GM18508 (cell line): ENCODE measurements at regions not wholly inside any gene's neighbourhood (a gene's known extent, or its start where the extent isn't known, plus 50 kb on each side); places are given as distances from the start of the nearest gene placed in this dataset.
"Not testable (repeated sequence)": the region's sequence is repeated elsewhere in the genome, so short reads cannot be mapped to it uniquely, and the experiment has no call there.

ENCODE experiments used
- ATAC-seq: cut with Tn5 transposase; IDR thresholded peaks from one replicate; pipeline ENCODE4 v1.9.1; 2021; ENCODE audit warnings: moderate number of reproducible peaks; ENCODE audit not compliant: insufficient read depth, unreplicated experiment

DNA sequence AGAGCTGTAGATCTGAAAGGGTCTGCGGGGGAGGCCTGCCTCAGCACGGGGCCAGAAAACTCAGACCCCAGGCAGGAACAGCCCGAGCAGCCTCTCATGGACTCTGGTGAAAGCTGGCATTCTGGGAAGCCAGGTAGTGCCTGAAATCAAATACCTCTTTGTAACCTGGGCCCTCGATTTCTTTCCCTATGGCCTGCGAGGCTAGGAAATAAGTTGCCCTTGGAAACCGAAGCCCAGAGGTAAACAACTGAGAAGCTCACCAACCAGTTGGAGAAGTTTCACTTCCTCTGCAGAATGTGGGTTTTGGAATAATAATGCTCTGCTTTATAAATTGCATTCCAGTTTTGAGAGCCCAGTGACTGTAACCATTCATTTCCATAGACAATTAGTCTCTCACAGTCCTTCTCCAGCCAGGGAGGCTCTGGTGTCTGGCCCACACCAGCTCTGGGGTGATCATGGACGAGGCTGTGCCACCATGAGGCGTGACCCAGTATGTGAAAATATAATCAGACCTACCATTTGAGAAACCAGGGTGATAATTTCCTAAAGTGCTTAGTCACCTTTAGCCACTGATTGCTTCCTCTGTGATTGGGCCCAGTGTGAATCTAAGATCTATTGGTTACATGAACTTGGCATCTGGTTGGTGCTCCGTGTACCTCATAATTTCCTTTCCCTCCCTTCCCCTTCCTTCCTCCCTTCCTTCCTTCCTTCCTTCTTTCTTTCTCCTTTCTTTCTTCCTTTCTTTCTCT, 133.1 kb upstream of the PELI1 start:
- ATAC-seq: no peak

DNA sequence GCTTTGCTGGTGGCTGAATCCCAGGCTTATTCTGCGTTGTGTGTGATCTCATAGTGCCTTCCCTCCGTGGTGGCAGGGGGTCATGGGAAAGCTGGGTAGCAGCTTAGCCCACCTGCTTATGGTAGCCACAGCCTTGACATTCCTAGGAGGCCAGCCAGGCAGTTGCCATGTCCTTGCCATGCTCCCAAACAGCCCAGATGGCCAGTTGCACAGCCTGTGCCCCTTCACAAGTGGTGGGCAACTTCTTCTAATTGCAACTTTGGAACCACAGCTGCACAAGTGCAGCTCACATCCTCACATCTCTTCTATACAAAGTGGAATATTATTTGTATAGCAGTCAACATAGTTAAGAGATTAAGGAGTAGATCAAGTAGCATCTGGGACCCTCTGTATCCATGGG, 136.6 kb upstream of the PELI1 start:
- not testable (repeated sequence) for ATAC-seq

DNA sequence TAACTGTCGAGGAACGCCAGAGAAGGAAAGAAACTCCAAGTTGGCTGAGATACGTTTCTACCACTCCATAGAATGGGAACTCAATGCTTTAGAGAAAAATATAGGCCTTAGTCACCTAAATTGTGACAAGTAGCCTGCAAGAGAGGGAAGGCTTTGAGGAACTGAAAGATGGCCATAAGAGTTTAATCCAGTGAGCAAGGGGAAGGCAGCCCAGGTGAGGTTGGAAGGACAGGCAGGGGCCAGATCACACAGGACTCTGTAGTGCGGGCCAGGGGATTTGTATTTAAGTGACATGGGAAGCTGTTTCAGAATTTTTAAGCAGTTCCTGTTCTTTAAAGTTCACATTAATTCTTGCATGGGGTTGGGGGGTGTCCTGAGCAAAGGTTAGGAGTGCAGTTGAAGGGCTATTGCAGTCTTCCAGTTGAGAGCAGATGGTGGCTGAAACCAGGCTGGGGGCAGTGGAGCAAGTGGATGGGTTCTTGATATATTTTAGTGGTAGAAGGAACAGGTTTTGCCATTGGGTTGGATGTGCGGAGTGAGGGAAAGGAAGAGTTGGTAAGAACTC, 138.9 kb upstream of the PELI1 start:
- ATAC-seq: no peak

DNA sequence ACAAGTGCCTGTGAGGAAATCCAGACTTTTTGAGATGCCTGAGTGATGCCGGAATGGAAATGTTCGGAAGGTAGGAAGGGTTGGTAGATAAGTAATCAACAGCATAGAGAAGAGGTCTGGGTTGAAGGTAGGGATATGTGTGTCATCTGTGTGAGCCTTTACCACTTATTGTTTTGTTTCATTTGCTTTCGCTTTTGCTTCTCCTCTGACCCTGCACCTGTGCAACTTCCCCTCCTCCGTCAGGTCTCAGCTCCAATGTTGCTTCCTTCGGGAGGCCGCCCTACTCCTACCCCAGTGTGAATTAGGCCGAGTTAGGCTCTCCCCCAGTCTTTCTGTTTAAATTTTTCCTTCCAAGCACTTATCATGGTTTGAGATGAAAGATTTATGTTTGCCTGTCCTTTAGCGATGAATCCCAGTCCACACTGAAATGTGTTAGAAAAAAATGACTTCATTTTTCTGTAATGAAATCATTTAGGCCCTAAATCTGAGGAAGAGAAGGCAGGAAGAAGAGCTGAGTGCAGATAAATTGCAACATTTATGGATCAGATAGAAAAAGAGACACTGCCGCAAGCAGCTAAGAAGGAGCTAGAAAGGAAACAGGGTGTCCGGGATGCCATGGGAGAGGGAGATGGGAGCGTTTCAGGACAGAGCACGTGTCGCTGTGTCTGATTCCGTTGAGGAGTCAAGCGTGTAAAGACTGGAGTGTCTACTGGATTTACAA, 139.6 kb upstream of the PELI1 start:
- ATAC-seq: no peak

DNA sequence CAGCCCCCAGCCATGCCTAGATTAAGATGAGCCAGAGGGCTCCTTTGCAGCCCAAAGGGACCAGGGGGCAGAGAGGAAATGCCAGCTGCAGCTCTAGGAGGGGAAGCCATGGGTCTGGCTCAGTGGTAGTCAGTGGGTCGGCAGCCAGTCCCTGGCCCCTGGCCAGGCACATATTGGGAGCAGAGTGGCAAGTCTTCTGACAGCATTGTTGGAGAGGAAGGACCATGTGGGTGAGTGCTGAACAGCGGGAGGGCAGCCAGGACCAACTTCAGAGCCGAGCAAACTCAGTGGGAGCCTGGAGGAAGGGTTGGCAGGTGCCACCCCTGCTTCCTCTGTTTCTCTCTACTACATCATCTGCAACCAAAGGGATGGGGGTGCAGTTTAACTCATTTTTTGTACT, 140.5 kb upstream of the PELI1 start:
- no peak for ATAC-seq

DNA sequence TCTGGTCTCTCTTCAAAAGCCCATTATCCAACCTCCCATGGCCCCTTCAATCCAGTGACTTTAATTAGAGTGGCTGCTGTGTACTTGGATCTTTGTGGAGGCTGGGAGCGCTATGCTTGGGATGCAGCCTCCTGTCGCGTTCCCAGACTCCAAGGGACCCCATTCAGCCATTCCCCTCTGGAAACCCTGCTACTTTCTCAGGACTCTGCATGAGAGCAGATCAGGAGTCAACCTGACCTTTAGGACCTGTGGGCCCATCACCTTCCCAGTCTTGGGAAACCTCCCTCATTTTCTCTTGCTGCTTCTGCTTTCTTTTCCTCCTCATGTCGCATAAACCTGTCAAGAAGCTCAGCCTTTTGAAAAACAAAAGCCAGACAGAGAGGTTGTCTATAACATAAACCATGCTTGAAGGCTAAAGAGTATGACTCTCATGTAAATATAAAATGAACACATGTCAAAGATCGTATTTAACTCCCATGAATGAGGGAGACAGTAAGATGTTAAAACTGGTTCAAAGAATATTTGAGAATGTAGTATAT, 143.1 kb upstream of the PELI1 start:
- ATAC-seq: no peak

DNA sequence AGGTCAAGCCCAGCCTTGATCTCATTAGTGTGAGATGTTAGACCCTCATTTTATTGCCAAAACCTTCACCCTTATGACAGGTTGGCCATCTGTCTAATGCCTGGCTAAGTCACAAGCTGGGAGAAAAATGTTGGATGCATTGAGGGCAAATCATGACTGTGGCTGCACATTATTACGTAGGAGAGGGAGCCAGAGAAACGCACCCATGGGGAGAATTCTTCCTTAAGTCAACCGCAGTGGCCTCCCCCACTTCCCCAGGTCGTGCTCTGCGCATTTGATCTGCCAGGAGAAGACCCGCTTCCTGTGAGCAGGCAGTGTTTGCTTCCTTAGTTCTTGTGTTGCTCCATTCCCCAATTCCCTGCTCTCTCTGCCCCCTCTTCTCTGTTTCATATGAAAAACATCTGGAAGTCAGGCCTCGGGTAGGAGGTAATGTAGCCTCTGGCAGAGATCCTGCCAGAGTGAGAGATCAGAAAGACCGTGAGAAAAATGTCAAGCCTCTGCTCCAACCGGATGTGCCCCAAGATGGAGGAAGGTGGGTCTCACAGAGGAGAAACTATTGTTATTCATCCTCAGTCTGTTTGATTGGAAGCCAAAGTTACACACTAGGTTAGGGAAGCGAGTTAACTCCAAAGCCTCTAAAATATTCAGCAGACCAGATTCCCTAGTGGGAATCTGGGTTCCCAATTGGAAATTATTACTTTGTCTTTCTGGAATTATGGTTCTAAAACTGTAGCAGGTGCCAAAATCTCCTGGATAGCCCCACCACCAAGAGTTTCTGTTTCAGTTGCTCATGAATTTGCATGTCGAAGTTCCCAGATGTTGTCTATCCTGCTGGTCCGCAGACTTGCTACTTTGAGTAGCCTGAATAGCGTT, 144.3 kb upstream of the PELI1 start:
- ATAC-seq: no peak

DNA sequence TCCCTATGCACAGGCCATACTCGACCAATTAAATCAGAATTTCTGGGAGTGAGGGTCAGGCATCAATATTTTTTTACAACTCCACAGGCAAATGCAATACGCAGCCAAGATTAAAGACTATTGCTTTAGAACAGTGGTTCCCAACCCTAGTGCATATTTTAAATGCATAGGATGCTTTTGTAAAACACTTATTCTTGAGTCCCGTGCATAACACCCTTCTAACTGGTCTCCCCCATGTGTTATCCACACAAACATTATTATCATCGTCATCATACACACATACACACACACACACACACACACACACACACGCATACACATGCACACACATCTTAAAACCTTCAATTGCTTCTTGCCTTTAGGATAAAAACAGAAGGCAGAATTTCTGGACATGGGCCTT, 145.0 kb upstream of the PELI1 start:
- ATAC-seq: no peak

DNA sequence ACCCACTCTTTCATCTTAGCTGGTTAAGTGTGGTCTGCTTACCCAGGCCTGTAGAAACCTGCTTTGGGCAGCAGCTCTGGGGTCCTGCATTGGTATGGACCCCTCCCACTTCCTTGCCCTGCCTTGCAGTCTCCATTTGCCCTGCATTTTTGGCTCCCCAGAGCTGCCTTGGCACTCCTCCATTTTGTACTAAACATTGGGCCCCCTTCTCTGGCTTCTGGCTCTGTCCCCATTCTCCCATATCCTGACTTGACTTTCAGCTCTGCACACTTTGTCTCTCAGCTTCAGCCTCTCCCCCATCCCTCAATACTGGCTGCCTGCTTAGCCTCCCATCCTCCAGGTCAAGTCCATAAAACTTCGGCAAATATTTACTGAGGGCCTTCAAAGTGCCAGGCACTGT, 145.5 kb upstream of the PELI1 start:
- no peak for ATAC-seq

DNA sequence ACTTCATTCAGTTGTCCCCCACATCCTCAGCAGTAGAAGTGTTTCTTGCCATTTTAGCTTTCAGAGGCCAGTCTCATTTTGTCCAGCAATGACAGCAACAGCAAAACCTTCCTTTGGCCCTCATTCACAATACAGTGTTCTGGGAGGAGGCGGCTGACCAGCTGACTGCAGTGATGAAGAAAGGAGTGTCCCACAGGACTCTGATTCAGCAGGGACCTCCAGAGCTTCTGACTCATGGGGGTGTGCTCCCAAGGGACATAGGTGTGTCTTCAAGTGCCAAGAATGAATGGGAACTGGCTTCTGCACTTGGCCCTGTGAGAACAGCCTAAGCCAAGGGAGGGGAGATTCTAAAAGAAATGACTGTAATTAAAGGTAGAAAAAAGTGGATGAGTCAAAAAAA, 147.0 kb upstream of the PELI1 start:
- no peak for ATAC-seq

DNA sequence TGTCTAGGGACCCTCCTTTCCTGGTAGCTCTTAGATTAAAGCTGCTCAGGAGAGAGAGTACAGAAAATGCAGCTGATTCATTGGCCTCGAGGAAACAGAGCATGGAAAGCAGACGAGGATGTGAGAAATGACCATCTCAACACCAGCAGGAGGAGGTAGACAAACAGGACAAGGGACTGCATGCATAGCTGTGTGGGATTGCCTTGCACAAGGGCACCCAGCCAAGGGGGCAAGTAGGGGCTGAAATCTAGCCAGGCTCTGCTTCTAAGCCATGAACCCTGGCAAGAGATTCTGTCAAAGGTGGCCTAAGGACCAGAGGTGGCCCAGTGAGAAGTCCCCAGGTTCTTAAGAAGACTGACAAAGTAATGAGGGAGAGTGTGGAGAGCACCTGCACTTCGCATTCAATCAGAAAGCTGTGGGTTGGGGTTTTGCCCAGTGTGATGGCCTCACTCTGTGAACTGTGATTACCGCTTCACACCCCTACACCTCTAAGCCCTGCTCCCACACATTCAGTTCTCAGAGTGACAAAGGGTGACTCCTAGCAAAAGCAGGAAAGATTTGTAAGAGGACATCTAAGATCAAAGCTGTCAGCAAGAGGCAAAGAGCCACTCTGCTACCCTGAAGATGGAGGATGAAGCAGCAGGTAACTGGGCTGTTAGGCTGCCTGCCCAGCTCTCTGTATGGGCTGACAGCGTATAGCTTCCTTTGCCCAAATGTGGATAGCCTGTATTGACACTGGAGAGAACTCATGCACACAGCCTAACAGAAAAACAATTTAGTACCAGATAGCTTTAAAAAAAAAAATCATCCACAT, 151.3 kb upstream of the PELI1 start:
- ATAC-seq: no peak

DNA sequence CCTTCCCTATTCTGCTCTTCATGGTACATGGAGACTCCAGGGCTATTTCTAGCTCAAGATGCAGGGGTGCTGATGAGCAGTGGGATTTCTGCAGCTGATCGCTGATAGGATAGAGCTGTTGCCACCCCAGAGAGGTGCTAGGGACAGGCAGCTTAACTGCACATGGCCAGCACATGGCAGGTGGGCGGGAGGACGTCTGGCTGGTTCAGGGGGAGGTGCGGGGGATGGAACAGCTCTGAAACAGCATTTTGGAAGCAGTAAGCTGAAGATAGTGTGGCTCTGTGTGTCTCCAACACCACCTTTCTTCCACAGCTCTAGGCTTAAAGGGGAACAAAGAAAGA, 151.9 kb upstream of the PELI1 start:
- no peak for ATAC-seq

DNA sequence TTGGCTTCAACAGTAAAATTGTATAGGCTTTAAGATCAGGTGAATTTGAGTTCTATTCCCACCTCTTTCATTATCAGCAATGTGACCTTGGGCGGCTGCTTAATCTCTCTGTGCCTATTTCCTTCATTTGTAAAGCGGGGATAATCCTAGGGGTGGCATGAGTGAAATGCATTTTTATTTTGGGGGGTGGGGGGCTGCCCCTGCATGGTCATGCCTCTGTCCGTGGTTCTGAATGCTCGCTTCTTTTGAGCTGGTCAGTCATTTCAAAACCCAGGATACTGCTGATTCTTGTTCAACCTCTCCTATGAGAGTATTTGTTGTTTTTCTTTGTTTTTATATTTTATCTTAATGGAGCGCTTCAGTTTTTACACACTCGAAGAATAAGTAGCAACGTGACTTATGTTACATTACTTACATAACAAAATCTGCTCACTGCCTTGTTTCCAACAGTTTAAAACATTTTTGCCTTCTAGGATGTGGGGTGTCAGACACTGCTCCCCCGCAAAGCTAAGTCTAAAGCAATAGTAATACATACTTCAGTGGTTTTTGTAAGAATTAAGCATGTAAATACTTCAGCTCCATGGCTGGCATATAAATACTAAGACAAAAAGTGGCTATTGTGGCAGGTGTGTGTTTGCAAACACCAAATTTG, 152.6 kb upstream of the PELI1 start:
- ATAC-seq: no peak

DNA sequence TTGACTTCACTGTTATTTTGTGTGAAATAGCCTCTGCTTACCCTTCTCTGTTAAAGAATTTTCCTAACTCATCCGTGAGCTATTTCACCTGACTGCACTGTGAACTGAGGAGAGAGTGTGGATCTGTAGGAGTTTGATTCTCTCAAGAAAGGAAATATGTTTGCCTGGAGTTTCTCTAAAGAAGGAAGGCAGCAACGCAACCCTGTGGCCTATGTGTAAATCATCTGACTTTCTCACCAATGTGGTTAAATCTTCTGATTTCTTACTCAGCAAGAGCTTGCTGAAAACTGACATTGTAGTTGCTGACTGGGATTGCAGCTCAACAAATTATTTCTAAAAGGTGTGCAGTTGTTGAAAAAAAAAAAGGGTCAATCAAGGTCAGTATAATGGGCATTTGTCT, 153.9 kb upstream of the PELI1 start:
- no peak for ATAC-seq

DNA sequence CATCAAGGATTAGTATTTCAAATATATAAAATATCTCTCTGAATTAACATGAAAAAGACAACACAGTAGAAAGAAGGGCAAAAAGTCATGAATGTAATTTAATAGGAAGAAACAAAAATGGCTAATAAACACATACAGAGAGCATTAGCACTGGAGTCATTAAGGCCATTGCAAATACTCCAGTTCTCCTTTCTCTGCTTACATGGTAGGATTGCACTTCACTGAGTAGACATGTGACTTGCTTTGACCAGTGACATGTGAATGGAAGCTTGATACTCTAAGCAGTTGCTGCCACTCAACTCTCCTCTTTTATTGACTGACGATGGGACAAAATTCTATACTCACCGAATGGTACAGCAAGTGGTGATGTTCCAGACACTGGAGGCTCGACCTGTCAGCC, 153.9 kb upstream of the LGALSL start:
- ATAC-seq: no peak

DNA sequence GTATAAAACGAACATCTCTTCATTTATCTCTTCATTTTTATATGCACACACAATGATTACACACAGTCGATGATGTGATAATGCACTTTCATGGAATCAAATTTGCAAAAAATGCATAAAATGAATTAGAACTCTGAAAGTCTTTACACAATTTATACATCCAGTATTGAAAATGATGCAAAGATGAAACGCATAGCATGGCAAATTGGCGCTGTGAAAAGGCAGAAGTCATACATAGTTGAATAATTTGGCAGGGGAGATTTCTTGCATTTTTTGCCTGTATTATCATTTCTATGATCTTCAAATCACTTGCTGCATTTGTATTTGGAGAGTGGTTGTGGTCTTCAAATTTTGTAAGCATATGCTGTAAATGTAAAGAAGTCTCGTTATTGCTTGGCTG, 150.7 kb upstream of the LGALSL start:
- ATAC-seq: no peak

DNA sequence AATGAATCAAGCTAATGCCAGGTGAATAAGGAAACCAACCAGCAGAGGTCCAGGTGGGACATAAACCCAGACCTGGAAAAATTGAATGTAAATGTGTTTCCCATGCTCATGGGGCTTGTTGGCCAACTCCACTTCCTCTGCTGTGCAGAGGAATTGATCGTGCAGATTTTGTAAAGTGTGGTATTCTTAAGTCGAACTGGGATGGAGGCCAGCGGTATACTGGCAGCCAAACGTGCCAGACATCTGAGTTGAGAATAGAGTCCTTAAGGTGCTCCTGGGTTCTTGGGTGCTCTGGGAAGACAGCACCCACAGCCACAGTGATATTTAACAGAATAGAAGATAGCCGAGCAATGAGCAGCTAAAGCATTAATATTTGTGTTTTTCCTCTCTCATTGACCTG, 146.5 kb upstream of the LGALSL start:
- no peak for ATAC-seq

DNA sequence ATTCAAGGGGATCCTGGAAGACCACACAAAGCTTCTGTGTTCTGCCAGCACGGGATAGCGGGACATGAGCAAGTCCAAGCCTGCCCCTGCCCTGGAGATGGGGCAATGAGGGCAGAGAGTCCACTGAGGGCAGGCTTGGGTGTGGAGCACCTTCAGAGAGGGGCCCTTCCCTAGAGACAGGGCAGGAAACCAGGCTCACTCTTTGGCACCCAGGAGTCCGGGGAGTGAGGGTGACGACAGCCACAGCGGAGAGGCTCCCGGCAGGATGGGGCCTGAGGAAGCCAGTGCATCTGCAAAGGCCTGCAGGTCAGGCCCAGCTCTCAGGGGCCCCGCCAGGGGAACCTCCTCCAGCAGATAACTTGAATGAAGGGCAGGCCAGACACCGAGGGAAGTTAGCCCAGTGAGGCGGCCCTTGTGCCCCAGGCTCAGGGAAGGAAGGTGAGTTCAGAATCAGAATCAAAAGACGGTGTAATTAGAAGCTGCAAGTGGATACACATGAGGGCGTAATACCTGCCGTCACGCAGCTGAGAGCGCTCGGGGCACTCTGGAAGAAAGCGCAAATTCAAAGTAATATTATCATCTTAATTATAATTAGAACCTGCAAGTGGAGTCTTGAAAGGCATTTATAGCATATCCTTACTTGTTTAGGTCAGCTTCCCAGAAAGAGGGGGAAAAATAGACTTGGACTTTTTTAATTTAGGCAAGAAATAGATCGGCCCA, 142.6 kb upstream of the LGALSL start:
- no peak for ATAC-seq
